ENCODE measurements at regions not wholly inside any gene's neighbourhood (a gene's known extent, or its start where the extent isn't known, plus 50 kb on each side); places are given as distances from the start of the nearest gene placed in this dataset.

DNA sequence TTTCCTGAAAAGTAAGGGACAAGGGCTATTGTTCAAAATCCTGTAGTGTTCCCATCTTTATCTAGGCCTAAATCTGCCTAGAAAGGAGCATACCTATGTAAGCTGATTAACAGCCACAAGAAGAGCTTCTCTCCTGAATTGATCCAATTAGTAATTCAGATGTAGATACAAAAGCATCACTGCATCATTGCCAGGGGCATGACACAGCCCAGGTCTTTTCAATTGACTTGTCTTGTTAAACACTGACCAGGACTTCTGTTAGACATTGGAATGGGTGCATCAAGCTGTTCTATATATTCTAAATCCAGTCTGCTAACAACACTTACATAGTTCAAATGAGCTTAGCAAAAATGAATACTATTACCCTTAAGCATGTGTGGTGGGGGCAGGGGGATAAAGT, 589.2 kb downstream of the INHBA start:
- Histone ChIP-seq H4K20me1 (ENCODE audit: insufficient read depth, low read length) (no peaks in the 10 kb centered on the region), H3K27ac (ENCODE audit: low read length) (no peak overlapping the region), H2AFZ (ENCODE audit: low read depth, low read length) (no peak overlapping the region), H3K9me3 (ENCODE audit: insufficient read depth, low read length) (no peaks in the 10 kb centered on the region), H3K36me3 (replicated peaks; ENCODE audit: low read depth, low read length) (no peaks in the 10 kb centered on the region), H3K4me2 (ENCODE audit: low read length) (no peak overlapping the region), H3K27me3 (ENCODE audit: low read depth, low read length) (no peaks in the 10 kb centered on the region), H3K79me2 (ENCODE audit: low read length) (no peaks in the 10 kb centered on the region), H3K4me1 (ENCODE audit: low read length) (no peaks in the 10 kb centered on the region), H3K9ac (ENCODE audit: low read length) (no peak overlapping the region), H3K4me3 (ENCODE audit: low read length) (no peak overlapping the region)
- TF ChIP-seq, protein P1, sequence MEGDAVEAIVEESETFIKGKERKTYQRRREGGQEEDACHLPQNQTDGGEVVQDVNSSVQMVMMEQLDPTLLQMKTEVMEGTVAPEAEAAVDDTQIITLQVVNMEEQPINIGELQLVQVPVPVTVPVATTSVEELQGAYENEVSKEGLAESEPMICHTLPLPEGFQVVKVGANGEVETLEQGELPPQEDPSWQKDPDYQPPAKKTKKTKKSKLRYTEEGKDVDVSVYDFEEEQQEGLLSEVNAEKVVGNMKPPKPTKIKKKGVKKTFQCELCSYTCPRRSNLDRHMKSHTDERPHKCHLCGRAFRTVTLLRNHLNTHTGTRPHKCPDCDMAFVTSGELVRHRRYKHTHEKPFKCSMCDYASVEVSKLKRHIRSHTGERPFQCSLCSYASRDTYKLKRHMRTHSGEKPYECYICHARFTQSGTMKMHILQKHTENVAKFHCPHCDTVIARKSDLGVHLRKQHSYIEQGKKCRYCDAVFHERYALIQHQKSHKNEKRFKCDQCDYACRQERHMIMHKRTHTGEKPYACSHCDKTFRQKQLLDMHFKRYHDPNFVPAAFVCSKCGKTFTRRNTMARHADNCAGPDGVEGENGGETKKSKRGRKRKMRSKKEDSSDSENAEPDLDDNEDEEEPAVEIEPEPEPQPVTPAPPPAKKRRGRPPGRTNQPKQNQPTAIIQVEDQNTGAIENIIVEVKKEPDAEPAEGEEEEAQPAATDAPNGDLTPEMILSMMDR (IDR thresholded peaks at IDR 0.05; ENCODE audit: low read depth, low read length), result no peak
- TF ChIP-seq EZH2phosphoT487 (IDR thresholded peaks at IDR 0.05; ENCODE audit: low read depth), result no peak

GRCh38 chr7:41110186-41110585, 592.7 kb downstream of the INHBA start:
- Histone ChIP-seq H4K20me1 (ENCODE audit: insufficient read depth, low read length) (no peaks in the 10 kb centered on the region), H3K27me3 (ENCODE audit: low read depth, low read length) (no peaks in the 10 kb centered on the region), H3K27ac (ENCODE audit: low read length) (no peak overlapping the region), H3K4me3 (ENCODE audit: low read length) (no peak overlapping the region), H3K4me1 (ENCODE audit: low read length) (no peaks in the 10 kb centered on the region), H3K9ac (ENCODE audit: low read length) (no peak overlapping the region), H3K9me3 (ENCODE audit: insufficient read depth, low read length) (no peaks in the 10 kb centered on the region), H3K79me2 (ENCODE audit: low read length) (no peaks in the 10 kb centered on the region), H3K4me2 (ENCODE audit: low read length) (no peak overlapping the region), H3K36me3 (replicated peaks; ENCODE audit: low read depth, low read length) (no peaks in the 10 kb centered on the region), H2AFZ (ENCODE audit: low read depth, low read length) (no peak overlapping the region)
- no peak for TF ChIP-seq EZH2phosphoT487 (IDR thresholded peaks at IDR 0.05; ENCODE audit: low read depth)
- TF ChIP-seq, protein P1 (IDR thresholded peaks at IDR 0.05; ENCODE audit: low read depth, low read length), result no peak

DNA sequence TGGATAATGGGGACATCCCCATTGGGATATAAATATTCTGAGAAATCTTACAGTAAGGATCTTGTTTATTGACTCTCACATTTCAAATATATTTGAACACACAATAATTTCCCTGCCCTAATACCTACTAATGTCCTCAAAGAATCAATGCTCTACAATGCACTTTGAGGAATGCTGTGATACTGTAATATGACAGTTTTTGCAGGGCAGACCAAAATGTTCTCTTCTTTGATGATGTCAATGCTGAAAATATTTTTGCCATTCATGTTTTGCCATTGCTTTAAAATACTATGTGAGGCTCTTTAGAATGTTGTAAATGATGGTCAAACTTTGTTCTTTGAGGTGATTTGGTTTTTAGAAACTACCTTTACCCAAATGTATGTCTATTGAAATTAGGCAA, 594.1 kb downstream of the INHBA start:
- no peaks in the 10 kb centered on the region for H3K79me2 ChIP-seq (ENCODE audit: low read length)
- TF ChIP-seq, protein P1 (IDR thresholded peaks at IDR 0.05; ENCODE audit: low read depth, low read length), result no peak
- no peak for TF ChIP-seq EZH2phosphoT487 (IDR thresholded peaks at IDR 0.05; ENCODE audit: low read depth)
- no peaks in the 10 kb centered on the region for H3K27me3 ChIP-seq (ENCODE audit: low read depth, low read length)
- H3K4me1 ChIP-seq (ENCODE audit: low read length), result peaks cover 2% of the 10 kb centered on the region
- no peak overlapping the region for H3K27ac ChIP-seq (ENCODE audit: low read length)
- H3K4me2 ChIP-seq (ENCODE audit: low read length), result no peak overlapping the region
- H3K9me3 ChIP-seq (ENCODE audit: insufficient read depth, low read length), result no peaks in the 10 kb centered on the region
- H3K9ac ChIP-seq (ENCODE audit: low read length), result no peak overlapping the region
- no peak overlapping the region for H2AFZ ChIP-seq (ENCODE audit: low read depth, low read length)
- H3K4me3 ChIP-seq (ENCODE audit: low read length), result no peak overlapping the region
- no peaks in the 10 kb centered on the region for H4K20me1 ChIP-seq (ENCODE audit: insufficient read depth, low read length)
- no peaks in the 10 kb centered on the region for H3K36me3 ChIP-seq (replicated peaks; ENCODE audit: low read depth, low read length)

DNA sequence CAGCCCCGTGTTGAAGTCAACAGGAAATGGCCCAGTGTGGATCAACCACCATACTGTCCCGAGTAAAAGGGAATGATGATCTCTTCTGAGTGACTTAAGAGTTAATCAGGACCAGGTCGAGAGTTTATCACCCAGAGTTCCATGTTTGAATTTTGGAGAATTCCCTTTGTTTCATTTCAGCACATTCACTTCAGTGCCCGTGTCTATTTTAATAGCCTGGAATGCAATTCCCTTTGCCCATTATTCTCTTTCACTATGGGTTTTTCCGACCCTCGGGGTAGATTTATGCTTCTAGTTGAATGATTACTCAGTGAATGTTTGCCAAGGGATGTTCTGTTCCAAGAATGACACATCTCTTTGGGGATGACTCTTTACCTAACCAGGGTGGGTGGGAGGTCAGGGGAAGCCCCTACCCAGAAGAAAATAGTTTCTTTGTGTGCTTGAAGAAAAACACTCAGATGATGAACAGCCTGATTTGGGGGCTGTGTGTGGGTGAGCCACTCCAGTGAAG, 594.9 kb downstream of the INHBA start:
- H2AFZ ChIP-seq (ENCODE audit: low read depth, low read length), result no peak overlapping the region
- H3K27ac ChIP-seq (ENCODE audit: low read length), result no peak overlapping the region
- no peaks in the 10 kb centered on the region for H3K27me3 ChIP-seq (ENCODE audit: low read depth, low read length)
- no peaks in the 10 kb centered on the region for H4K20me1 ChIP-seq (ENCODE audit: insufficient read depth, low read length)
- no peaks in the 10 kb centered on the region for H3K36me3 ChIP-seq (replicated peaks; ENCODE audit: low read depth, low read length)
- TF ChIP-seq EZH2phosphoT487 (IDR thresholded peaks at IDR 0.05; ENCODE audit: low read depth), result no peak
- TF ChIP-seq, protein P1 (IDR thresholded peaks at IDR 0.05; ENCODE audit: low read depth, low read length), result no peak
- no peak overlapping the region for H3K9ac ChIP-seq (ENCODE audit: low read length)
- no peaks in the 10 kb centered on the region for H3K79me2 ChIP-seq (ENCODE audit: low read length)
- H3K9me3 ChIP-seq (ENCODE audit: insufficient read depth, low read length), result no peaks in the 10 kb centered on the region
- no peak overlapping the region for H3K4me3 ChIP-seq (ENCODE audit: low read length)
- H3K4me1 ChIP-seq (ENCODE audit: low read length), result peaks cover 10% of the 10 kb centered on the region
- no peak overlapping the region for H3K4me2 ChIP-seq (ENCODE audit: low read length)

Measured in OCI-LY3 (cell line).